ENCODE measurements at regions not wholly inside any gene's neighbourhood (a gene's known extent, or its start where the extent isn't known, plus 50 kb on each side); places are given as distances from the start of the nearest gene placed in this dataset.

DNA sequence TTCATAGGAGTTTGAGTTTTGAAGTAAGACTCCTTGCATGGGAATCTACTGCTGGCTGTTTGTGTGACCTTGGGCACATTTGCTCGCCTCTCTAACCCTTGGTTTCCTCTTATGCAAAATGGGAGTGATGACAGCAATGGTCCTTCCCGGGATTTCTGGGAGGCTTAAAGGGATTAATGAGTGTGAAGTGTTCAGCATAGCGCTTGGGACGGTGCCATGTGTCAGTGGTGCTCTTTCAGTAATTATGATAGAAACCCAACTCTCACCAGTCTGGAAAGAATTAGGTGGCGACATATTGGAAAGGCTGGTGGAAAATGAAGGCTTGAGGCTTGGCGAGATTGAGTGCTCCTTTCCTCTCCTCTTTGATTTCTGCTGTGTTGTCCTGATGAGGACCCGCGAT is 429.2 kb upstream of the EEF2KMT start:
- no peak overlapping the region for H3K9ac ChIP-seq (ENCODE audit: low read depth, low read length)
- no peak for DNase-seq
- no peak overlapping the region for H2BK120ac ChIP-seq (ENCODE audit: low read depth, low read length)
- no peaks in the 10 kb centered on the region for H3K9me1 ChIP-seq (ENCODE audit: insufficient read depth, low read length)
- WGBS, 2 experiments (ENCODE audit: extremely low coverage in 2 of 2, insufficient read length in 1 of 2) = no CpG with 5 or more reads among the region's 8 CpGs
- no peak overlapping the region for H2AK5ac ChIP-seq (ENCODE audit: low read depth, low read length)
- H3K27me3 ChIP-seq (ENCODE audit: control insufficient read depth, insufficient read depth, low read length) = no peaks in the 10 kb centered on the region
- H2BK5ac ChIP-seq (ENCODE audit: low read depth, low read length, poor library complexity, severe bottlenecking) = no peak overlapping the region
- no peaks in the 10 kb centered on the region for H4K20me1 ChIP-seq (ENCODE audit: insufficient read depth, low read length)
- H4K5ac ChIP-seq (ENCODE audit: low read depth, low read length) = no peak overlapping the region
- H2AK9ac ChIP-seq (replicated peaks; ENCODE audit: low read depth, low read length, poor library complexity) = no peak overlapping the region
- no peak overlapping the region for H2AFZ ChIP-seq (replicated peaks; ENCODE audit: low read length, poor library complexity)
- TF ChIP-seq MAFK (IDR thresholded peaks at IDR 0.05; ENCODE audit: low read depth, low read length) (no peak), RCOR1 (IDR thresholded peaks at IDR 0.05; ENCODE audit: insufficient replicate concordance, low read length) (no peak), CHD1 (IDR thresholded peaks at IDR 0.05; ENCODE audit: low read depth, low read length) (no peak)
- CTCF ChIA-PET = no interaction called here
- in situ Hi-C loops (cut with MboI; ENCODE audit: low sequenced_read_pairs) (no loop called here), dilution Hi-C loops (cut with HindIII; ENCODE audit: low sequenced_read_pairs, unreplicated experiment) (no loop called here), intact Hi-C loops (cut with micrococcal nuclease) (no loop called here)
- no peak overlapping the region for H3K4me3 ChIP-seq (ENCODE audit: insufficient read depth, low read depth, low read length)
- H3K4me2 ChIP-seq (ENCODE audit: low read depth, low read length) = no peak overlapping the region
- no peak overlapping the region for H4K91ac ChIP-seq (ENCODE audit: insufficient read depth, low read depth, low read length)
- POLR2A ChIA-PET (ENCODE audit: unreplicated experiment) = no interaction called here
- H2BK15ac ChIP-seq (ENCODE audit: low read depth, low read length) = no peak overlapping the region
- H3K9me3 ChIP-seq (ENCODE audit: control insufficient read depth, insufficient read depth, low read length) = peaks cover 25% of the 10 kb centered on the region
- no peak for ATAC-seq (ENCODE audit: low read depth)
- H3K79me1 ChIP-seq (ENCODE audit: low read depth in 1 of 2, low read length in 2 of 2) = no peaks in the 10 kb centered on the region
- H3K56ac ChIP-seq (ENCODE audit: extremely low read depth, insufficient read depth, low read length) = no peak overlapping the region
- H2BK20ac ChIP-seq (ENCODE audit: low read depth, low read length) = no peak overlapping the region
- H4K8ac ChIP-seq (ENCODE audit: low read depth in 2 of 2, low read length in 2 of 2) = no peak overlapping the region
- H3K27ac ChIP-seq (ENCODE audit: insufficient read depth, low read length) = no peak overlapping the region
- H3K4me1 ChIP-seq (ENCODE audit: control insufficient read depth, insufficient read depth, low read length) = no peaks in the 10 kb centered on the region
- no peak overlapping the region for H3K4ac ChIP-seq (ENCODE audit: low read depth, low read length)
- BruUV-seq (replicated peaks) = no TSS peak
- H3K23ac ChIP-seq (ENCODE audit: low read depth, low read length) = no peak overlapping the region
- H3K36me3 ChIP-seq (ENCODE audit: control insufficient read depth, insufficient read depth, low read length) = no peaks in the 10 kb centered on the region
- H3K14ac ChIP-seq (replicated peaks; ENCODE audit: low read depth, low read length) = no peak overlapping the region
- H3K18ac ChIP-seq (ENCODE audit: low read depth, low read length) = no peak overlapping the region
